ENCODE measurements at regions not wholly inside any gene's neighbourhood (a gene's known extent, or its start where the extent isn't known, plus 50 kb on each side); places are given as distances from the start of the nearest gene placed in this dataset.
"Not testable (repeated sequence)": the region's sequence is repeated elsewhere in the genome, so short reads cannot be mapped to it uniquely, and the experiment has no call there.

DNA sequence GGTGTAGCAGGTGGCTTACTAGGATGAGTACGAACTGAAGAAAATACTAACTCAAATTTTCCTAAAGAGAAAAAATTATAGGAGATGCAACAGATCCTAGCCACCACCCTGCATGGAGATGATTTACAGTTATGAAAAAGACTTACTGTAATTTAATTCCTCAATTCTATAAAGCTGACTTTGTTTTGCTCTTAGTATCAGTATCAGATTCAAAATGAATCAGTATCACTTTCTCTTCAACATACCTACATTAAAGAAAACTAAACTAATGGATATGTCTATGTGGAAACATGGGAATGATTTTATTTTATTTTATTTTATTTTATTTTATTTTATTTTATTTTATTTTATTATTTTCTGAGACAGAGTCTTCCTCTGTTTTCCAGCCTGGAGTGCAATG, 525.8 kb downstream of the NLGN4X start:
- DNase-seq (ENCODE audit: low read depth): no peak

DNA sequence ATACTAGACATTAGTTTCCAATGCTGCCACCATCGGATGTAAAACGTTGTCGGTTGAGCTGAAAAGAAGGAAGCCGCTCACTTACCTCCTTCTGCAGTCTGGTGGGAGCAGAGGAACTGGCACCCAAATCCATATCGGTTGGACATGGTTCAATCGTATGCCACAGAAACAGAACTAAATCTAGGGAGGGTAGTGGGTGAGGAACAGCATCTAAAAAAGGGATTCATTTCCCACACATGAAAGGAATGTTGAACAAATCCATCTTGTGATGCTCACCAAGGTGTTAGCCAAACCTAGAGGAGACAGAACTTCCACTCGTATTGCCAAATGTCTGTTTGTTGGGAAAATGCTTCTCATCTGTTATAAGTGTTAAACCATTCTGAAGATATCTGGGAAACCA, 532.7 kb downstream of the NLGN4X start:
- DNase-seq (ENCODE audit: low read depth): no peak

DNA sequence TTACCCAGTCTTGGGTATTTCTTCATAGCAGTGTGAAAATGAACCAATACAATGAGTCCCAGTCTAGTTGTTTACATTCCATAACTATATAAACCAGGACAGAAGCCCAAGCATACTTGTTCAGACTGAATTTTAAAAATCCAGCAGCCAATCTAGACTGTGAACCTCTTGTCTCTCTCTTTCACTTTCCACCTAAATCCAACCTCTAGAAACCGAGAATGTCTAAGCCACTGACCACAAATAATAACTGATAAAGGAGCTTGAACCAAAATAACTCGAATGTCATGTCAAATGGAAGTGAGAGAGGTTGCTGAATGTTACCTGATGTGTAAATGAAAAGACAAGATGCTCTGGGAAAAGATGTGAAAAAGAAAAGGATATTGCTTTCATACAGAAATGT, 544.7 kb downstream of the NLGN4X start:
- DNase-seq (ENCODE audit: low read depth): no peak

DNA sequence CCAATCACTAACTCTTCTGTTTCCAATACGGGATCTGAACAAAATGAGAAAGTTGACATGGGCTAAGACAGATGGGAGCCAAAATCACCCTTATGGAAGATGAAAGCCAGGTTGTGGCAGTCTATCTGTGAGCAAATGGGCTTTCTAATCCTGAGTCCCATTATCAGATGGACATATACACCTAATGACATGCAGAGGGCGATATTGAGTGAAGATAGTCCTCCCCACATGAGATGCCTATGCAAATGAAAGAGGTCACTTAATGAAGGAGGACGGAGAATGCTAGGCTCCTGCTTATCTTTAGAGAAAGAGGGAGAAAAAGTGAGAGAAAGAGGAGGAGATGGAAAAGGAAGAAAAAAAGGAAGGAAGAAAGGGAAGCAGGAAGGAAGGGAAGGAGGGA, 547.5 kb downstream of the NLGN4X start:
- no peak for DNase-seq (ENCODE audit: low read depth)

DNA sequence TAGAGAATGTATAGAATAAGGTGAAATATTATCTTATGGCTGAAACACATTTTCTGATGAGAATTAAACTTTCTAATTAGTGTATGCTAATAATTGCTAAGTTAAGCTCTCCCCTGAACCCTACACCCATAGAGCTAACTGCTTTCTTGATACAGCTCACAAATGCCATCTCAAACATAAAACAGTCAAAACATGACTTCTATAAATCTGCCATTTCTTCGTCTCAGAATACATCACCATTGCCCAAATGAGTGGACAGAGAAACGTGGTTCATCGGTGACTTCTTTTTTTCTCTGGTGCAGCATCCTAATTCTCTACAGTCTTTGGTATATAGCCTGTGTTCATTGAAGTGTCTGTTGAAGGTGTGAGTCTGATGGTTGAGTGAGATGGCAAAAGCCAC, 554.6 kb downstream of the NLGN4X start:
- no peak for DNase-seq (ENCODE audit: low read depth)

DNA sequence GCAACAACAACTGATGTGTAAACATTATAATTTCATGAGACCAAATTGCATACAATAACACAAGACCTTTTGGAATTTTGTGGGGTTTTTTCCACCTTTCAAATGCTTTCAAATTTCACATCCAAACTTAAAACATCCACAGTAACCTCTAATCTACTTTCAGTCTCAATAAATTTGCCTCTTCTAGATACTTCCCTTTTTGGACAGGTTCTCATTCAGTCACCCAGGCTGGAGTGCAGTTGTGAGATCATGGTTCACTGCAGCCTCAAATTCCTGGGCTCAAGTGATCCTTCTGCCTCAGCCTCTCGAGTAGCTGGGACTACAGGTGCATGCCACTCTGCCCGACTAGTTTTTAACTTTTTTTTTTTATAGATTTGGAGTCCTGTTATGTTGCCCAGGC, 556.6 kb downstream of the NLGN4X start:
- DNase-seq (ENCODE audit: low read depth): no peak

DNA sequence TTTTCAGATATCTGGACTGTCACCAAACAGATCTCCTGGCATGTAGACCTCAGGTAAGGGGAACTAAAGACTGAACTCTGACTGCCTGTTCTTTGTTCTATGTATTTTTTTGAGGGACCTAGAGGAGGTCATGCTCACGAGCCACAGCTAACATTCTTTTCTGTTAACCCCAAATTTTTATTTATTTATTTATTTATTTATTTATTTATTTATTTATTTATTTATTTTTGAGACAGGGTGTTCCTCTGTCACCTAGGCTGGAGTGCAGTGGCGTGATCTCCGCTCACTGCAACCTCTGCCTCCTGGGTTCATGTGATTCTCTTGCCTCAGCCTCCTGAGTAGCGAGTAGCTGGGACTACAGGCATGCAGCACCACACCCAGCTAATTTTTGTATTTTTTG, 562.0 kb downstream of the NLGN4X start:
- DNase-seq (ENCODE audit: low read depth): not testable (repeated sequence)

DNA sequence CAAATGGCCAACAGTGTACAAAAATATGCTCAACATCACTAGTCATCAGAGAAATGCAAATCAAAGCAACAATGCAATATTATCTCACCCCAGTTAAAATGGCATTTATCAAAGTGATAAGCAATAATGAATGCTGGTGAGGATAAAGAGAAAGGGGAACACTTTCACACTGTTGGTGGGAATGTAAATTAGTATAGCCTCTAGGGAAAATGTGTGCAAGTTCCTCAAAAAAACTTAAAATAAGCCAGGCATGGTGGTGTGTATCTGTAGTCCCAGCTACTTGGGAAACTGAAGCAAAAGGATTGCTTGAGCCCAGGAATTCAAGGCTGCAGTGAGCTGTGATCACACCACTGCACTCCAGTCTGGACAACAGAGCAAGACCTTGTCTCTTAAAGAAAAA, 572.1 kb downstream of the NLGN4X start:
- DNase-seq (ENCODE audit: low read depth): no peak

DNA sequence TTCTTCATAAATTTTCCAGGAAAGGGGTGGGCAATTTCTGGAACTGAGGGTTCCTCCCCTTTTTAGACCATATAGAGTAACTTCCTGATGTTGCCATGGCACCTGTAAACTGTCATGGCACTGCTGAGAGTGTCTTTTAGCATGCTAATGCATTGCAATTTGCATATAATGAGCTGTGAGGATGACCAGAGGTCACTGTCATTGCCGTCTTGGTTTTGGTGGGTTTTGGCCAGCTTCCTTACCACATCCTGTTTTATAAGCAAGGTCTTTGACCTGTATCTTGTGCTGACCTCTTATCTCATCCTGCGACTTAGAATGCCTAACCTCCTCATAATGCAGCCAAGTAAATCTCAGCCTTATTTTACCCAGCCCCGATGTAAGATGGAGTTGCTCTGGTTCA, 577.8 kb downstream of the NLGN4X start:
- no peak for DNase-seq (ENCODE audit: low read depth)

DNA sequence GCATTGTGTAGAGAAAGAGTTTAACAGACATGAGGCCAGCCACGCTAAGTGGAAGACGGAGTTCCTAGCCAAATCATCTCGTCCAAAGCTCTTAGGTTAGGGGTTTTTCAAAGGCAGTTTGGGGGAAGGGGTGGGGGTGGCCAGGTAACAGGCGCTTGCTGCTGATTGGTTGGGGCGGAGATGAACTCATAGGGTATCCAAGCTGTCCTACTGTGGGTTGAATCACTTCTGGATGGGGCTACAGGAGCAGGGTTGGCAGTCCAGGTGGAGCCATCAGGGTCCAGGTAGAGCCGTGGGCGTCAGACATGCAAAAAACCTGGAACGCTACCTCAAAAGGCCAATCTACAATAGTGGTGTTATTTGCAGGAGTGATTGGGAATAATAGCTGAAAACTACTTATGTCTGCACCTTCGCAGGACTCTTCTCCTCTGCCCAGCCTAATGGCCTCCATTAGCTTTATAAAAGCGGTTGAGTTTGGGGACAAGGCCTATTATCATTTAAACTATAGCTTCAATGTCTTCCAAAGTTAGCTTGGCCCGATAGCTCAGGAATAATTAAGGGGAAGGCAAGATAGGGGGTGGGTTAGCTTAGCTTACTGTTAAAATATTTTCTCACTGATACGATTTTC, 579.6 kb downstream of the NLGN4X start:
- DNase-seq (ENCODE audit: low read depth): no peak

DNA sequence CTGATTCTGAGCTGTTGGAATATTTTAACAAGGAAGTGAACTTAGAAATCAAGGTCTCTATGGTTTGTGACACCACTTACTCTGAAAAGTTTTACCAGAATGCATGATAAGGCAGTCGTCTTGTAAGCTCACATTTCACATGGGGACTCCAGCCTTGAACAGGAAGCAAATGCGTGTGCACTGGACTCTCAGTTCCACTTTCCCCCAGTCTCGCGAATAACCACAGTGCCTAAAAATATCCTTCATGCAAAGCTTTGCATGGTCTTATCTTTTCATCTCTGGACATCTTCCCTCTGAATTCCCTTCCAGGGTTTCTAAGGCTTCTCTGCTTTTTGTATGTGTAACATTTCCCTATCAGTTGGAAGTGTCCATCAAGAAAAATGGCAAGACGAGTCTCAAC, 581.8 kb downstream of the NLGN4X start:
- DNase-seq (ENCODE audit: low read depth): no peak

DNA sequence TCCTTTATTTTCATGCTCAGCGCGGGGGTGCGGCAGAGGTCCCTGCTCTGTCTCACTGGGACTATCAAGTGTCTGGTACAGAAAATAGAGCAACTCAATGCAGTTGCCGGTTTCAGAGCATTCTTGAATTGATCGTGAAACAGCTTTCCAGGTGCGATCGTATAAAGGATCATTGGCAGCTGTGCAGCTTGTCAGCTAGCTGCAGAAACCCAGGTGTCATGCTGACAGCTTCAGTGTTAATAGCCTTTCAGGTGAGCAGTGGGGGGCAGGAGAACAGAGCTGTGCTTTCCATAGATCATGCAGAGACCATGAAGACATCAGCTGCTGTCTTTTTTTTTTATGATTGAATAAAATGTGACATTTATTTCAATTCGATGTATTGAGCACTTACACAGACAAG, 583.9 kb downstream of the NLGN4X start:
- DNase-seq (ENCODE audit: low read depth): no peak

DNA sequence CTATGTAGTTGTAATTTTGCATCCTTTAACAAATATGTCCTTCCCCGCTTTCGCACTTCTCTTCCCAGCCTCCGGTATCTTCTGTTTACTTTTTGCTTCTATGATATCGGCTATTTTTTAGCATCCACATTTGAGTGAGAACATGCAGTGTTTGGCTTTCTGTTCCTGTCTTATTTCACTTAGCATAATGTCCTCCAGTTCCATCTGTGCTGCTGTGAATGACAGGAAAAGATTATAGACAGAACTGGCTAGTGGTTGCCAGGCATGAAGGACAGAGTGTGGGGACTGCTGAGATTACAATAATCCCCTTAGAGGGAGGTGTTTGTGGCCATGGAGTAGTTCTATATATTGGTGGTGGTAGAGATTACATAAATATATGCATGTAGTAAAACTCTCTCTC, 588.6 kb downstream of the NLGN4X start:
- no peak for DNase-seq (ENCODE audit: low read depth)

DNA sequence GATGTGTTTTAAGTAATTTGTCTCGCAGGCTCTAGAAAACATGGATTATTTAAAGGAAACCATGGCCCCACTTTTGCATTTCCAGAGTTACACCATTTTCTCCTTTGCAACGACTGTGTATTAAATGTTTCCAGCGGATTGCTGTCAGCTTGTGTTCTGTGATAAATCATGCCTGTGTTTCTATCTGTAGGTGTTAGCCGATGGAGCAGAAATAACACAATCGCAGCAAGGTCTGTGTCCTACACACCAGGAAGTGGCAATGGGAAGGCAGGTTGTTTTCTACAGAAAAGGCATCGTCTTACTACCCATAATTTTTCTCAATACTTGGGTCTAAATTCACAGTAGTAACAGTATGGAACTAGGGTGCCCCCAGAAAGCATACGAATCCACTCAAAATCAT, 590.1 kb downstream of the NLGN4X start:
- DNase-seq (ENCODE audit: low read depth): no peak

DNA sequence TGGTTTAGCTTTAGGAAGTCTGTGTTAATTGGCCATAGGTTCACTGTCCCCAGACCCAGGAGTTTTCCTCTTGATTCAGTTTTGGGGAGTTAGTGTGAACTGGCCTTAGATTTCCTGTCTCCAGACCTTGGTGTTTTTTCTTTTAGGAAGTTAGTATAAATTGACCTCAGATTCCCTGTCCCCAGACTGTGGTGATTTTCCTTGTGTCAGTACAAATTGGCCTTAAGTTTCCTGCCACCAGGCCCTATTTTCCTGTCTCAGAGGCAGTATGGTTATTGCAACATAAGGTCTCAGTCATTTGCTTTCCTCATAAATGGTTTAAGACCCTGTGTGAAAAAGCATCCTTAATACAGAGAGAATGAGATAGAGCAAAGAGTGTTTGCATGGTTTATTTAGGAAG, 595.8 kb downstream of the NLGN4X start:
- DNase-seq (ENCODE audit: low read depth): no peak

DNA sequence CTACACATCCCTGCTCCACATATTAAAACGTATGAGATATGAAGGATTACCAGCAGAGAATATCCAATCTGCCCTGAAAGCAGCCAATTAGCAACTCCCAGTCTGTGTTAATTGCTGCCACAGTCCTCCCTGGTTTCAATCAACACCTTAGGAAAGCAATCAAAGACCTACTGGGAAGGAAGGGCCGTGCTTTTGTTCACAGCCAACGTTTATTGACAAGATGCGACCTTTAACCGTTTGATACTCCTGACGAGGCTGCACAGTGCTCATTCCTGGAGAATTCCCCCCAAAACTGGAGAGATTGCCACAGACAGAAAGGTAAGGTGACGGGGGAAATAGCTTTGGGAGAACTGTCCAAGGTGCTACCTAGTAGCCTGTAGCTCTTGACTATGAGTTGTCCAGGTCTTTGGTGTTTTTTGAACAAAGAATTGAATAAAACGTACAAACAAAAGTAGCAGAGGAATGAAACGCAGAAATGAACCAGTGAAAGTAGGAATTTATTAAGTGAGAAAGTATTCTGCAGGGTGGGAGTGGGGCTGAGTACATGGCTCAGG, 596.5 kb downstream of the NLGN4X start:
- DNase-seq (ENCODE audit: low read depth): no peak

DNA sequence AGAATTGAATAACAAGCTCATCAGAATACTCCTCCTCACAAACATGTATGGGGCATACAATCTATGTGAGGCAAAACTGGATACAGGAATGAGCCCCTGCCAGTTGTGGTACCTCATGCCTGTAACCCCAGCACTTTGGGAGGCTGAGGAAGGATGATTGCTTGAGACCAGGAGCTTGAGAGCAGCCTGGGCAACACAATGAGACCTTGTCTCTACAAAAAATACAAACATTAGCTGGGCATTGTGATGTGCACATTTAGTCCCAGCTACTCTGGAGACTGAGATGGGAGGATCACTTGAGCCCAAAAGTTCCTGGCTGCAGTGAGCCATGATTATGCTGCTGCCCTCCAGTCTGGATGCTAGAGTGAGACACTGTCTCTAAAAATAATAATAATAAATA, 611.0 kb downstream of the NLGN4X start:
- no peak for DNase-seq (ENCODE audit: low read depth)

DNA sequence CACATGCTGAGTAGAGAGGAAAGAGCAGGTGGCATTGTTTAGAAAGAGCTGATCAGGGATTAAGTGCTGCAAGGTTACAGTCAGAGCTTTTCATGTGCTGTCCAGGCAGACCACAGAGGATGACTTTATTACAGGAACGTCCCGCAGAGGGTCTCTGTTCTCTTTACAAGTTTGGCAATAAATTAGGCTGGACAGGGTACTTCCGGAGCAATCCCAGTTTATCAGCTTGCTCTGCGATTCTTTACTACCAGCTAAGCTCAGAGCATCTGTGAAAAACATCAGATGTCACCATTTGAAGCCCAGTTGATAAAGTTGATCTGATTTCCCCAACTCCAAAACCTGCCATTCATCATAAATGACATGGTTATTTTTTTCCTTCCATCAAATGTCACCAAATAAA, 633.1 kb downstream of the NLGN4X start:
- no peak for DNase-seq (ENCODE audit: low read depth)

DNA sequence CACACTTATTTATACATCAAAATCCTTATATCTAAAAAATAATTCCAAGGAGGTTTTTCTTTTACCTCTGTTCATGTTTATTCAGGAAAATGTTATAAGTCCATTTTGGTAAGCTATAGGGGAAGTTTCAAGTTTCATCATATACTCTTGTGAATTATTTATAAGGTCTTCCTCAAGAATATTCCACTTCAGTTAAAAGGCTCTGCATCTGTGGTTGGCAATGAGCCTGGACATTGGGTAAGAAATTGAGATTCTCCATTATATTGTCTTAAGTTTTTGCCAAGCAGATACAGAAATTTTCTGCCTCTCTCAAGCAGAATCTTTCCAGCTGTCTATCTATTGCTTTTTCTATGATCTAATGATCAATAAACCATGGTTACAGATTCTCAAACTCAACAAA, 641.9 kb downstream of the NLGN4X start:
- DNase-seq (ENCODE audit: low read depth): no peak

DNA sequence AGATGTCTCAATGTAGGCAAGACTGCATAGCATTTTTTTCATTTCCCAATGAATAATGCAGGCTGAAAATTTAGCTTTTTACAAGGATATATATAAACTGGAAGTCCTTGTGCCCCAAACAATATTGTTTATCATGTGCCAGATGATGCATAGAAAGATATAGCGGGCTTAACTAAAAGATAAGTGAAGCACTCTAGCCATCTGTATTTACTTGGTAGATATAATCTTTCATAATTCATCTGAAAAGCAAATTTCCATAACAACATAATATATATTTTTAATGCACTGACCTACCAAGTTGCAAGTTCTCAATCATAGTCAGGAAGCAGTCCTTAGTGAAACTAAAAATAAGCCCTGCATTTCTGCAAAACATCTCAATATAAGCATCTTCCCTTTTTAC, 653.3 kb downstream of the NLGN4X start:
- DNase-seq (ENCODE audit: low read depth): no peak

DNA sequence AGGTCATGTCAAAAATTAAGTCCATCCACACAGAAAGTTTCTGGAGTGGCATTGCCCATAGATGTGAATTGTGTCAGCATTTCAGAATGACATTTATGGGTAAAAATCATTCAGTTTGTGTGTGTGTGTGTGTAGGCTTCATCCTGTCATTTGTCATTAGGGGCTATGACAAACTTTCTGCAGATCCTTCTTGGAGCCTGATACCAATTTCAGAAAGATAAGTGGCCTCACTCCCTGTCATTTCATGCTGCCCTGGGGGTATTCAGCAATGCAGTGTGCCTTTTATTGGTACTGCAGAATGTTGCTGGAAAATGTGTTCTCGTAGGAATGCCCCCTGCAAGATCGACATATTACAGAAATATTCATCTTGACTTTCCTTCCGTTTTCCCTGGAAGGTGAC, 659.7 kb downstream of the NLGN4X start:
- no peak for DNase-seq (ENCODE audit: low read depth)

DNA sequence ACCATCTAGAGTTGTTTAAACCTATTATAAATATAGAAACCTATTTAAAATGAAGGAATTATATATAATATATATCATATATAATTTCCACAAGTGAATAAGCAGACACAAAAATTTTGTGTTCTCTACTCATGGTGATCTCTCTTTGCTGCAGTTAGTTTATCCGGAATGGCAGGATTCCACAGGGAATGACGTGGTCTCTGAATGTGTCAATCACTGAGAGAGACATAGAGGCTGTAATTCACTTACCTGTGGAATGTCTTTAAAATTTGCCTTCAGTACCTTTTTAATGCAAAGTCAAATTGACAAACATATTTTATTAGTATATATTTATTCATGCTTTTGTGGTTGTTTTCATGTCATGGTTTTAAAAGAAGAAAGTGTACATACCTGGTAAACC, 669.3 kb downstream of the NLGN4X start:
- no peak for DNase-seq (ENCODE audit: low read depth)

DNA sequence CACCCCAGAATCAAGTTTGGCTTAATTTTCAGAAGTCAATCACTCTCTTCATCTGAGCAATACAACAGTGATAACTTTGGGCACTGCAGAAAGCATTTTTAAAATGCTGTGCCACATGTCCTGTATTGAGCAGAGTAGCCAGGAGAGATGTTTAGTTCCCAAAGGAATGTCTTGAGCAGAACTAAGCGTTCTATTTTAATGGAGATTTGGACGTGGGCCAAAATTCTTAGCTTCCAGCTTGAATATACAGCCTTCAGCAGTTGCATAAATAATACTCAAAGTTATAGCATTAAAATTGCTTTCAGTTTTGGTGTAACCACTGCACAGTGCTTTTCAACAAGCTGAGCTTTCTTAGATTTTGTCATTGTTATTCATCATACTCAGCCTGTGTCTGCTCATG, 679.2 kb downstream of the NLGN4X start:
- DNase-seq (ENCODE audit: low read depth): no peak

DNA sequence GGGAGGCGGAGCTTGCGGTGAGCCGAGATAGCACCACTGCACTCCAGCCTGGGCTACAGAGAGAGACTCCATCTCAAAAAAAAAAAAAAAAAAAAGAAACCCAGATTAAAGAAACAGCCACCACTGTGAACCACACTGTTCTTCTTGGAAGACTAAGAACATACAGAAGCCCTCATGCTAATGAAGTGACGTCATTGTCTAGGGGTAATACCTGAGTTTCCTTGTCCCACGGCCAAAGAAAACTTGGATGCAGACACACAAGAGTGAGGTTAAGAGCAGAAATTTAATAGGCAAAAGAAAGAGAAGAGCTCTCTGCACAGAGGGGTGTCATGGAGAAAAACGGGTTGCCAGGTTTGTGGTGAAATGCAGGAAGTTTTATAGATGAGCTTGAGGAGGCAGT, 691.6 kb downstream of the NLGN4X start:
- DNase-seq (ENCODE audit: low read depth): no peak

DNA sequence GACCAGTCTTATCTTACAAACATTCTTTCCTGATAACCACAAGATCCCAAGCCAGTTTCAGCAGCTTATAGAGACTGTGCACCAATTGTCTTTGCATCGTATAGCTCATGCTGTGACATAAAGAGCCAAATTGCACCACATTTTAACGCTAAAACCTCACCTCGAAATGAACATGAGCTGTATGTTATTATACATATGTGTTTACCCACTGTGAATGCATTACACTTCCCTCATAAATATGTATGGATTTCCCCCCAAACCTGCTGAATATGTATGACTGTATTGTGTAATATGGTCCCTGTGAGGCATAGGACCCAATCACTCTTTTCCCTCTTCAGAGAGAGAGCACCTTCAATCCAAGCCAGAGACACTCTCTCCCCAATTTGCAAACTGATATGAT, 692.4 kb downstream of the NLGN4X start:
- no peak for DNase-seq (ENCODE audit: low read depth)

Data from activated gamma-delta T cell treated with anti-CD3 and anti-CD28 coated beads, Interleukin-2, amount 50 U/mL, for 16 hours (primary cell).